GM21360 (cell line): ENCODE measurements at regions not wholly inside any gene's neighbourhood (a gene's known extent, or its start where the extent isn't known, plus 50 kb on each side); places are given as distances from the start of the nearest gene placed in this dataset.
"Not testable (repeated sequence)": the region's sequence is repeated elsewhere in the genome, so short reads cannot be mapped to it uniquely, and the experiment has no call there.

Experiments used
- ATAC-seq: cut with Tn5 transposase; IDR thresholded peaks from one replicate; pipeline ENCODE4 v1.9.1; 2021; ENCODE audit warnings: mild to moderate bottlenecking, moderate library complexity; ENCODE audit not compliant: unreplicated experiment

GRCh38 chr5:130957151-130957550, 207.9 kb downstream of the HINT1 start:
- no peak for ATAC-seq

- no peak for ATAC-seq
Measured at GRCh38 chr5:130955041-130955440, 210.0 kb downstream of the HINT1 start.

DNA sequence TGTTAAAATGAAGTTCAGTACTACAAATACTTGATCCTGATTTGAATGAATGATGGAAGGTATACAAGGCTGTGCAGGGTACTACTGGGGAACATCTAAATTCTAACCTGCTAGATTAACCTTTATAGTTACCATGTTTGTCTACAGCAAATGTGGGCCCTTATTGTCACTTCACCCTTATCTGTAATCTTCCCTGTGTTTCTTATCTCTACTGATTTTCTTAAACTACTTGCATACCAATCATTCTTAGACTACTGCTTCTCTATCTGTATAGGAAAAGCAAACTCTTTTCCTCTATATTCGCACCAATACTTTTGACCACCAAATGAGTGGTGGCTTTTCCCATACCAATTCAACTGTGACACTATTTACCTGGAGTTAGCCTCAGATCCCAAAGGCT, 210.7 kb downstream of the HINT1 start:
- ATAC-seq = no peak

GRCh38 chr5:130939059-130939458, 226.0 kb downstream of the HINT1 start:
- ATAC-seq = no peak

DNA sequence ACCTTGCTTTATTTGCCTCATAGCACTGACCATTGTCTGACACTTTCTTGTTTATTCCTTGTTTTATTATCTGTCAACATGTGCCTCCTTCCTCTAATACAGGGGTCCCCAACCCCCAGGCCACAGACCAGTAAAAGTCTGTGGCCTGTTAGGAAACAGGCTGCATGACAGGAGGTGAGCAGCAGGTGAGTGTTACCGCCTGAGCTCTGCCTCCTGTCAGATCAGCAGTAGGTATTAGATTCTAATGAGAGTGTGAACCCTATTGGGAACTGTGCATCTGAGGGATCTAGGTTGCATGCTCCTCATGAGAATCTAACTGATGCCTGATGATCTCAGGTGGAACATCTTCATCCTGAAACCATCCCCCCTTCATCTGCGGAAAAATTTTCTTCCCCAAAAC, 228.0 kb downstream of the HINT1 start:
- ATAC-seq = no peak

GRCh38 chr5:130923543-130924124, 241.4 kb downstream of the HINT1 start:
- ATAC-seq = no peak

DNA sequence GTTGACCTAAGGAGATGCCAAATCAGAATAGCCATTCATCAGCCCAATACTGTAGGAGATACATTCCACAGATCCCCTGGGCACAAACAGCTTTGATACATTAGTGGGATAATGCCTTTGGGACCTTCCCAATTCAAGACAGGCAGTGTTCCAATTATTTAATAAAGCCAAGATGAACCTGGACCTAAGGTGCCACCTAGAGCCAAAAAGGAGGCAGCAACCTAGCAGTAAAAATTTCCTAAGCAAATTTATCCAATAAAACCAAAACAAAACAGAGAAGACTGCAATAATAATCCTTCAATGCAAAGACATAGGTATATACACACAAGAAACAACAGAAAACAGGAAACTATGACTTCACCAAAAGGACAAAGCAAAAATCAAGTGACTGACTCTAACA, 253.0 kb downstream of the HINT1 start:
- no peak for ATAC-seq

DNA sequence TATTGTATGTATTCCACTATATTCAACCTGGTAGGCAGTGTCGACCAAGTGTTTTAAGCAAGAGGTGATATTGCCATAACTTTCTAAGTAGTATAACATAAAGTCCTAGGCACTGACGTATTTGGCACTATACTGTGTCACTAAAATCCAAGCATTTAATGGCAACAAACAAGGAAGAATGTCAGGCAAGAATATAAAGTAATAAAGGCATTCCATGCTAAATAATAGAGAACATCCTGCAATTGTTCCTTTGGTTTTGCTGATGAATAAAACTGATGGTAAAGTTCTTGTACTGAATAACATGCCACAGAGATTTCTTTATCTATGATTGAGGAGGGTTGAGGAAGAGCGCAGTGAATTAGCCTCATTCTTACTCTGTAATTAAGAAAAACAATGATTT, 256.9 kb downstream of the HINT1 start:
- ATAC-seq = no peak

- not testable (repeated sequence) for ATAC-seq
Measured at GRCh38 chr5:130897537-130898195, 267.4 kb downstream of the HINT1 start.

GRCh38 chr5:130897181-130897536, 267.9 kb downstream of the HINT1 start:
- ATAC-seq = not testable (repeated sequence)

- no peak for ATAC-seq
Measured at GRCh38 chr5:130896636-130897035, 268.4 kb downstream of the HINT1 start.

DNA sequence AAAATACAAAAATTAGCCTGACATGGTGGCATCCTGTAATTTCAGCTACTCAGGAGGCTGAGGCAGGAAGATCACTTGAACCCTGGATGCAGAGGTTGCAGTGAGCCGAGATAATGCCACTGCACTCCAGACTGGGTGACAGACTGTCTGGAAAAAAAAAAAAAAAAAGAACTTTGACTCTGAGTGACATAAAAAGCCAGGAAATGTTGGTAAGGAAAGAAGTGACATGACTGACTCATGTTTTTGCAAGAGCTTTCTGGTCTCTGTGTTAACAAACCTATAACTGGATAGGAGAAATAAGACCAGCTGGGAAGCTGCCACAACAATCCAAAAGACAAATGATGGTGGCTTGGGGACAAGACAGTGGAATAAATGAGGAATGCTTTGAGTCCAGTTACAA, 272.1 kb downstream of the HINT1 start:
- no peak for ATAC-seq

DNA sequence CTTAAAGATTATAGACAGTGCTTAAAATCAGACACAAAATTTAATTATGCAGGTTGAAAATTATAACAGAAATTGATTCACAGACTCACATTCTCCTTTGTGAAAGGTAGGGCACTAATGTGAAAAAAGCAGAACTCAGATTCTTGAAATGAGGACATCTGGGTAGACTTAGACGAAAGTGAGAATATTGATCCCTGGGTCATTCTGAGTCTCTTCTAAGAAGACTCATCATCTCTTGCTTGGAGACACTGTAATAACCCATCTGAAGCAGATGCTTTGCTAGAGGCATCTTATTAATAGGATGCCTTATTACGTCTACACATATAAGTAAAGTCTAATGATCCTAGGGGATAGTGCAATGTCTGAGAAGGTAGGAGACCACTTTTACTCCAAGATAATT, 274.4 kb downstream of the HINT1 start:
- ATAC-seq = no peak

GRCh38 chr5:130885691-130886090, 279.4 kb downstream of the HINT1 start:
- ATAC-seq = no peak

- ATAC-seq = no peak
Measured at GRCh38 chr5:130885027-130885426, 280.0 kb downstream of the HINT1 start.

GRCh38 chr5:130884023-130884422, 281.0 kb downstream of the HINT1 start:
- ATAC-seq = no peak

- ATAC-seq = no peak
Measured at GRCh38 chr5:130875656-130876055, 289.4 kb downstream of the HINT1 start.

- ATAC-seq = no peak
Measured at GRCh38 chr5:130874861-130875417, 290.1 kb downstream of the HINT1 start.

DNA sequence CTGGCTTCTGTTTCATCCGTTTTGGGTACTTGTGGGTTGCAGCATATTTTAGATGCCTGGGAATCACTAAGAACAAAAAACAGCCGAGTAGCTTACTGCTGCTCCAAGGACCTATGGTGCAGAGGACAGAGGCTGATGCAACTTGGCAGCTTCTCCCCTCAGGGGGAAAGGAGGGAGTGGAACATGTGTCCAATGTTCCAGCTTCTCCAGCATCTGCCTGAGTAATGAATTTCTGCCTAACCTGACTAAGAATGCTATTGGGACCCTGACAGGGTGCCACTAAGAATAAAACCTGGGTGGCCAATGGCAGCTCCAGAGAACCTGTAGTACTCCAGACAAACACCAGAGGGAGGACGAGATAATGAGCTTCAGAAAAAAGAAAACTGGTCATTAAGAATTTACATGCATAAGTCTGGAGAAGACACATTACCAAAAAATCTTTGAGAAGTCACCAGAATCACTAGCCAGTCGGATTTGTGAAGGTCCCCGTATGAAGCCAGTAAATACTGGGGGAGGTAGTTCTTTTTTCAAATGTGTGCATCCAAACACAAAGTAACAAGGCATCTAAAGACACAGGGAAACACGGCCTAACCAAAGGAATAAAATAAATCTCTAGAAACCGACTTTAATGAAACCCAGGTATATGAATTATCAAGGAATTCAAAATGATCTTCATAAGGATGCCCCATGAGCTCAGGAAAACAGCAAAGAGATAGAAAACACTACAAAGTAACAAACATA, 293.5 kb downstream of the HINT1 start:
- ATAC-seq = peak; percentile 84

- ATAC-seq = no peak
Measured at GRCh38 chr5:130870691-130871090, 294.4 kb downstream of the HINT1 start.

- ATAC-seq = no peak
Measured at GRCh38 chr5:130868186-130868840, 296.7 kb downstream of the HINT1 start.
